HEK293 (cell line): ENCODE measurements at regions not wholly inside any gene's neighbourhood (a gene's known extent, or its start where the extent isn't known, plus 50 kb on each side); places are given as distances from the start of the nearest gene placed in this dataset.

Experiments used
- CTCF ChIP-seq: fragments of 450-650 bp; formaldehyde crosslinking; IDR thresholded peaks from 2 replicates; pipeline ENCODE4 v1.5.1; 2016; ENCODE audit warnings: missing biosample characterization, missing genetic modification characterization
- ZNF416 ChIP-seq: fragments of 450-650 bp; formaldehyde crosslinking; IDR thresholded peaks from 2 replicates; pipeline ENCODE4 v1.5.1; 2016; ENCODE audit warnings: missing biosample characterization, missing genetic modification characterization

GRCh38 chr20:20955892-20956291, 150.3 kb downstream of the LINC00237 start:
- TF ChIP-seq CTCF (tag by site-specific recombination) (no peak), ZNF416 (tag by site-specific recombination) (no peak)
